Erythroblast (primary cell): ENCODE measurements at regions not wholly inside any gene's neighbourhood (a gene's known extent, or its start where the extent isn't known, plus 50 kb on each side); places are given as distances from the start of the nearest gene placed in this dataset.

Source experiments
- GATA1 ChIP-seq: IDR thresholded peaks from 2 replicates; pipeline ENCODE4 v1.6.1; 2011; ENCODE audit warnings: low read depth, mild to moderate bottlenecking, control low read depth, low read length, moderate library complexity
- POLR2A ChIP-seq: IDR thresholded peaks from 2 replicates; pipeline ENCODE4 v1.6.1; 2011; ENCODE audit warnings: mild to moderate bottlenecking, low read length

DNA sequence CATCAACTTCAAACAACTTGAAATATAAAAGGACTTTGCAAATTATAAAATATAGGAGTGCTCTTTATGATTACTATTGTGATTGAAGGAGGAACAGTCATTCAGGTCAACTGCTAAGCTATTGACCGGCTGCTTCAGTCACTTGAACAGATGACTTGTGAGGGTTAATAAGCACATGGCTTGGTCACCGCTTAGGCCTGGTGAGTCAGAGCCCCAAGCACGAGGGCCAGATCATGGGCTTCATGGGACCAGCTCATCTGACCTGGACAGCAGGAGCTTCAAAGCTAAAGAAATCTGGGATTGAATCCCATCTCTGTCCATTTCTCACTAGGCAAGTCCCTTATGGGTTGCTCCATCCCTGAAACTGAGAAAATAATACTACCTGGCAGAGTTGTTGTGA, 60.4 kb upstream of the ADO start:
- TF ChIP-seq POLR2A: no peak
- no peak for TF ChIP-seq GATA1
